ENCODE measurements at regions not wholly inside any gene's neighbourhood (a gene's known extent, or its start where the extent isn't known, plus 50 kb on each side); places are given as distances from the start of the nearest gene placed in this dataset.

DNA sequence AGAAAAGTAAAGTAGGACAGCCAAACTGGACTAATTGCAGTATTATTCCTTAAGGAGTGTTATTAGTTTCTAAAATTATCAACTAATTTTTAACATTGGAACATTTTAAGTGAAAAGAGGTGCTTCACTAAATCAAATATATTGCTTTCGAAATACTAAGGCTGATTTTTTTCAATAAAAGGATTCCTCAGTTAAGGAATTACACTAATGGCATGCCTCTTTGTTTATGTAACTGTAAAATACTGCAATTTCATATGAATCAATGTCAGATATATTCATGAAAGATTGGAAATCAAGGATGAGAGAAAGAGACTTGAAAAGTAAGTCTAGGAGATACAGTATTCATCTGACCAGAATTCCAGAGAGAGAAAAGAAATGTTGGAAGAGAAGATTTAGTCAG, 129.8 kb downstream of the TANC2 start:
- H3K27ac ChIP-seq = no peak overlapping the region
- intact Hi-C loops (cut with DNase I) = no loop called here
- no peak overlapping the region for H3K4me3 ChIP-seq
- no peaks in the 10 kb centered on the region for H3K27me3 ChIP-seq
- DNase-seq = no peak
- WGBS, 3 donors = 86 to 96% (median 90%) methylated on average over 1 of the region's 1 CpG
- TF ChIP-seq EP300 (IDR thresholded peaks at IDR 0.05) (no peak), POLR2A (IDR thresholded peaks at IDR 0.05) (no peak)
- TF ChIP-seq, protein P1, sequence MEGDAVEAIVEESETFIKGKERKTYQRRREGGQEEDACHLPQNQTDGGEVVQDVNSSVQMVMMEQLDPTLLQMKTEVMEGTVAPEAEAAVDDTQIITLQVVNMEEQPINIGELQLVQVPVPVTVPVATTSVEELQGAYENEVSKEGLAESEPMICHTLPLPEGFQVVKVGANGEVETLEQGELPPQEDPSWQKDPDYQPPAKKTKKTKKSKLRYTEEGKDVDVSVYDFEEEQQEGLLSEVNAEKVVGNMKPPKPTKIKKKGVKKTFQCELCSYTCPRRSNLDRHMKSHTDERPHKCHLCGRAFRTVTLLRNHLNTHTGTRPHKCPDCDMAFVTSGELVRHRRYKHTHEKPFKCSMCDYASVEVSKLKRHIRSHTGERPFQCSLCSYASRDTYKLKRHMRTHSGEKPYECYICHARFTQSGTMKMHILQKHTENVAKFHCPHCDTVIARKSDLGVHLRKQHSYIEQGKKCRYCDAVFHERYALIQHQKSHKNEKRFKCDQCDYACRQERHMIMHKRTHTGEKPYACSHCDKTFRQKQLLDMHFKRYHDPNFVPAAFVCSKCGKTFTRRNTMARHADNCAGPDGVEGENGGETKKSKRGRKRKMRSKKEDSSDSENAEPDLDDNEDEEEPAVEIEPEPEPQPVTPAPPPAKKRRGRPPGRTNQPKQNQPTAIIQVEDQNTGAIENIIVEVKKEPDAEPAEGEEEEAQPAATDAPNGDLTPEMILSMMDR (IDR thresholded peaks at IDR 0.05) = no peak
- no peaks in the 10 kb centered on the region for H3K9me3 ChIP-seq
- no peaks in the 10 kb centered on the region for H3K4me1 ChIP-seq (ENCODE audit: insufficient read depth)
- no peaks in the 10 kb centered on the region for H3K36me3 ChIP-seq

DNA sequence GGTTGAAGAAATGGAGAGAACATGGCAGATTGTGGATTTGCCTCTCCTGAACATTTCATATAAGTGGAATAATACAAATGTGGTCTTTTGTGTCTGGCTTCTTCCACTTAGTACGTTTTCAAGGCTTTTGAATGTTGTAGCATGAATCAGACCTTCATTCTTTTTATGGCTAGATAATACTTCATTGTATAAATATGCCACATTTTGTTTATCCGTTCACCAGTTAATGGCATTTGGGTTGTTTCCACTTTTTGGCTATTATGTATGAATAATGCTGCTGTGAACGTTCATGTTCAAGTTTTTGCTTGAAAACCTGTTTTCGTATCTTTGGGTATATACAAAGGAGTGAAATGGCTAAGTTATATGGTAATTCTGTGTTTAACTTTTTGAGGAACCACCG, 130.4 kb downstream of the TANC2 start:
- Histone ChIP-seq H3K36me3 (no peaks in the 10 kb centered on the region), H3K27ac (no peak overlapping the region), H3K27me3 (no peaks in the 10 kb centered on the region), H3K9me3 (no peaks in the 10 kb centered on the region), H3K4me1 (ENCODE audit: insufficient read depth) (no peaks in the 10 kb centered on the region), H3K4me3 (no peak overlapping the region)
- no peak for TF ChIP-seq EP300 (IDR thresholded peaks at IDR 0.05)
- TF ChIP-seq, protein P1 (IDR thresholded peaks at IDR 0.05) = no peak
- TF ChIP-seq POLR2A (IDR thresholded peaks at IDR 0.05) = no peak
- 85 to 90% (median 85%) methylated on average over 5 of the region's 5 CpGs for WGBS, 3 donors
- intact Hi-C loops (cut with DNase I) = no loop called here
- DNase-seq = no peak

DNA sequence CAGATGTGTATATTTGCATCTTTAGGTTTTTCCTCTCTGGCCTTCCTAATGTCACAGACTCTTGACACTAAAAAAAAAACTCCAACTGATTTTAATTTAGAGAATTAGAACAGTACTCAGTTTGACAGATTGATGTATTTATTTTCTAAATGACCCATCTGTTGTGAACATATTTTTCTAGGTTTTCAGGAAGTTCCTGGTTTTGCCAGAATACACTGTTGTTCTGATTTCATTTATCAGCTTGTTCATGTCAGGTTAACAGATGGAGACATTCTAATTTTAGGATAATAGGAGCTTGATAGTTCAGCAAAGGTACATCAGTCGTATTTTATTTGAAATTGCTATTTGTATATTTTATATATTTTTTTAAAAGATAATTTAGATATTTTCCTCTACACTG, 133.4 kb downstream of the TANC2 start:
- Histone ChIP-seq H3K27me3 (no peaks in the 10 kb centered on the region), H3K27ac (no peak overlapping the region), H3K9me3 (no peaks in the 10 kb centered on the region), H3K36me3 (no peaks in the 10 kb centered on the region), H3K4me1 (ENCODE audit: insufficient read depth) (no peaks in the 10 kb centered on the region), H3K4me3 (no peak overlapping the region)
- intact Hi-C loops (cut with DNase I) = no loop called here
- TF ChIP-seq POLR2A (IDR thresholded peaks at IDR 0.05) = no peak
- TF ChIP-seq, protein P1 (IDR thresholded peaks at IDR 0.05) = no peak
- no peak for TF ChIP-seq EP300 (IDR thresholded peaks at IDR 0.05)
- no peak for DNase-seq
- 85 to 87% (median 86%) methylated on average over 1 of the region's 1 CpG for WGBS, 3 donors

DNA sequence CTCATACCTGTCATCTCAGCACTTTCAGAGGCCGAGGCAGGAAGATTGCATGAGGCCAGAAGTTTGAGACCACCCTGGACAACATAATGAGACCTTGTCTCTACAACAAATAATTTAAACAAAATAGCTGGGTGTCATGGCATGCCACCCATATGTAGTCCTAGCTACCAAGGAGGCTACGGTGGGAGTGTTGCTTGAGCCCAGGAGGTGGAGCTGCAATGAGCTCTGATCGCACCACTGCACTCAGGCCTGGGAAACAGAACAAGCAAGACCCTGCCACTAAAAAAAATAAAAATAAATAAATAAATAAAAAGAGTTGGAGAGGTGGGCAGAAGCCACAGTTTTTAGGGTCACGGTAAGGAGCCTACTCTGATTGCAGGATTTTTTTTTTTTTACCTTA, 136.0 kb downstream of the TANC2 start:
- intact Hi-C loops (cut with DNase I) = no loop called here
- TF ChIP-seq EP300 (IDR thresholded peaks at IDR 0.05) = no peak
- no peak for TF ChIP-seq POLR2A (IDR thresholded peaks at IDR 0.05)
- TF ChIP-seq, protein P1 (IDR thresholded peaks at IDR 0.05) = no peak
- no peaks in the 10 kb centered on the region for H3K4me1 ChIP-seq (ENCODE audit: insufficient read depth)
- H3K36me3 ChIP-seq = no peaks in the 10 kb centered on the region
- no peak overlapping the region for H3K27ac ChIP-seq
- H3K4me3 ChIP-seq = no peak overlapping the region
- DNase-seq = no peak
- no peaks in the 10 kb centered on the region for H3K9me3 ChIP-seq
- no peaks in the 10 kb centered on the region for H3K27me3 ChIP-seq
- WGBS, 3 donors = 97 to 100% (median 99%) methylated on average over 4 of the region's 4 CpGs

DNA sequence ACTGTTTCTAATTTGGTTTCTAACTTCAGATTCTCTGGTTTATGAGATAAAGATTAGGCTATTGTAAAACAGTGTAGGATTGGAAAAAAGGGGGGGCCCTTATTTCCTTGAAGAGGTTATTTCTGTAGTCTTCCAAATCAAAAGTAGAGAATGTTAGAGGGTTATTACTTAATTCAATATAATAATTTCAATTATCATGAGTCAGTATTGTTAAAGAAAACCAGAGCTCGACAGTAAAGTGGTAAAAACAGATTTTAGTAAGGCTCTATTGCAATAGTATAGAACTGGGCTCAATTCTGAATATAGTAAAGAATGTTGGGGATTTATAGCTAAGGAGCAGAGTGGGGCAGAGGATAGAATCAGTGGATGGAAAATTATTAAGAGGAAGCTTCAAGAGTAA, 140.0 kb downstream of the TANC2 start:
- Histone ChIP-seq H3K4me1 (ENCODE audit: insufficient read depth) (peaks cover 1% of the 10 kb centered on the region), H3K27me3 (no peaks in the 10 kb centered on the region), H3K36me3 (no peaks in the 10 kb centered on the region), H3K9me3 (no peaks in the 10 kb centered on the region), H3K4me3 (no peak overlapping the region), H3K27ac (no peak overlapping the region)
- TF ChIP-seq EP300 (IDR thresholded peaks at IDR 0.05) = no peak
- no peak for TF ChIP-seq POLR2A (IDR thresholded peaks at IDR 0.05)
- TF ChIP-seq, protein P1 (IDR thresholded peaks at IDR 0.05) = no peak
- no peak for DNase-seq
- 78 to 88% (median 81%) methylated on average over 1 of the region's 1 CpG for WGBS, 3 donors
- intact Hi-C loops (cut with DNase I) = no loop called here

All from ovary (tissue), 7 donors.